IPS-15b (cell line): ENCODE measurements at regions not wholly inside any gene's neighbourhood (a gene's known extent, or its start where the extent isn't known, plus 50 kb on each side); places are given as distances from the start of the nearest gene placed in this dataset.
A peak's percentile ranks its signal among the peaks of the same experiment; 100 is the strongest.
"Not testable (repeated sequence)": the region's sequence is repeated elsewhere in the genome, so short reads cannot be mapped to it uniquely, and the experiment has no call there.

Experiments
- H3K27me3 ChIP-seq: one replicate; pipeline ENCODE4 v1.6.1; 2013; ENCODE audit warnings: low read length; ENCODE audit not compliant: control insufficient read depth, insufficient read depth
- H3K36me3 ChIP-seq: one replicate; pipeline ENCODE4 v1.6.1; 2013; ENCODE audit warnings: low read length; ENCODE audit not compliant: control insufficient read depth, insufficient read depth
- H3K4me1 ChIP-seq: one replicate; pipeline ENCODE4 v1.6.1; 2013; ENCODE audit warnings: mild to moderate bottlenecking, low read length; ENCODE audit not compliant: control insufficient read depth, insufficient read depth
- H3K4me3 ChIP-seq: one replicate; pipeline ENCODE4 v1.5.1; 2013; ENCODE audit warnings: low read depth, low read length
- H3K9ac ChIP-seq: one replicate; pipeline ENCODE4 v1.6.1; 2013; ENCODE audit warnings: low read depth, mild to moderate bottlenecking, low read length
- H3K9me3 ChIP-seq: one replicate; pipeline ENCODE4 v1.6.1; 2013; ENCODE audit warnings: mild to moderate bottlenecking, low read length; ENCODE audit not compliant: control insufficient read depth, insufficient read depth

GRCh38 chr2:34795586-34795985, 1196.5 kb upstream of the FAM98A start:
- H3K4me3 ChIP-seq, H3K9me3 ChIP-seq, H3K4me1 ChIP-seq, H3K27me3 ChIP-seq, H3K9ac ChIP-seq, H3K36me3 ChIP-seq: not testable (repeated sequence)

- H3K36me3 ChIP-seq = no peaks in the 10 kb centered on the region
- no peak overlapping the region for H3K4me3 ChIP-seq
- H3K4me1 ChIP-seq = no peaks in the 10 kb centered on the region
- H3K27me3 ChIP-seq = no peaks in the 10 kb centered on the region
- H3K9me3 ChIP-seq = no peaks in the 10 kb centered on the region
- no peak overlapping the region for H3K9ac ChIP-seq
Measured at GRCh38 chr2:34789169-34789568, 1190.1 kb upstream of the FAM98A start.

- Histone ChIP-seq H3K4me1 (no peaks in the 10 kb centered on the region), H3K4me3 (no peak overlapping the region), H3K36me3 (no peaks in the 10 kb centered on the region), H3K27me3 (no peaks in the 10 kb centered on the region), H3K9me3 (no peaks in the 10 kb centered on the region), H3K9ac (no peak overlapping the region)
Measured at GRCh38 chr2:34787341-34787740, 1188.2 kb upstream of the FAM98A start.

- Histone ChIP-seq H3K4me3 (no peak overlapping the region), H3K9ac (peak overlapping the region; percentile 8), H3K27me3 (no peaks in the 10 kb centered on the region), H3K9me3 (no peaks in the 10 kb centered on the region), H3K4me1 (no peaks in the 10 kb centered on the region), H3K36me3 (no peaks in the 10 kb centered on the region)
Measured at GRCh38 chr2:34785206-34785785, 1186.2 kb upstream of the FAM98A start.

- no peak overlapping the region for H3K9ac ChIP-seq
- H3K27me3 ChIP-seq = no peaks in the 10 kb centered on the region
- no peaks in the 10 kb centered on the region for H3K36me3 ChIP-seq
- no peak overlapping the region for H3K4me3 ChIP-seq
- no peaks in the 10 kb centered on the region for H3K9me3 ChIP-seq
- no peaks in the 10 kb centered on the region for H3K4me1 ChIP-seq
Measured at GRCh38 chr2:34784701-34785100, 1185.6 kb upstream of the FAM98A start.

- H3K9ac ChIP-seq, H3K4me3 ChIP-seq, H3K27me3 ChIP-seq, H3K4me1 ChIP-seq, H3K9me3 ChIP-seq, H3K36me3 ChIP-seq: not testable (repeated sequence)
Measured at GRCh38 chr2:34750742-34751141, 1151.6 kb upstream of the FAM98A start.

GRCh38 chr2:34747643-34748042, 1148.5 kb upstream of the FAM98A start:
- H3K9ac ChIP-seq = no peak overlapping the region
- no peaks in the 10 kb centered on the region for H3K27me3 ChIP-seq
- H3K4me3 ChIP-seq = no peak overlapping the region
- no peaks in the 10 kb centered on the region for H3K4me1 ChIP-seq
- H3K36me3 ChIP-seq = no peaks in the 10 kb centered on the region
- H3K9me3 ChIP-seq = no peaks in the 10 kb centered on the region

GRCh38 chr2:34738691-34739090, 1139.6 kb upstream of the FAM98A start:
- Histone ChIP-seq H3K4me1 (peaks cover 20% of the 10 kb centered on the region), H3K27me3 (no peaks in the 10 kb centered on the region), H3K4me3 (no peak overlapping the region), H3K36me3 (no peaks in the 10 kb centered on the region), H3K9ac (no peak overlapping the region), H3K9me3 (no peaks in the 10 kb centered on the region)

GRCh38 chr2:34737146-34737545, 1138.0 kb upstream of the FAM98A start:
- Histone ChIP-seq H3K4me3 (no peak overlapping the region), H3K4me1 (peaks cover 20% of the 10 kb centered on the region), H3K9me3 (no peaks in the 10 kb centered on the region), H3K27me3 (no peaks in the 10 kb centered on the region), H3K36me3 (no peaks in the 10 kb centered on the region), H3K9ac (no peak overlapping the region)

- no peak overlapping the region for H3K9ac ChIP-seq
- H3K27me3 ChIP-seq = no peaks in the 10 kb centered on the region
- peaks cover 20% of the 10 kb centered on the region for H3K4me1 ChIP-seq
- no peaks in the 10 kb centered on the region for H3K9me3 ChIP-seq
- H3K36me3 ChIP-seq = no peaks in the 10 kb centered on the region
- H3K4me3 ChIP-seq = no peak overlapping the region
Measured at GRCh38 chr2:34736482-34736881, 1137.4 kb upstream of the FAM98A start.

GRCh38 chr2:34734662-34735061, 1135.6 kb upstream of the FAM98A start:
- peaks cover 26% of the 10 kb centered on the region for H3K4me1 ChIP-seq
- H3K4me3 ChIP-seq = no peak overlapping the region
- no peaks in the 10 kb centered on the region for H3K9me3 ChIP-seq
- no peaks in the 10 kb centered on the region for H3K27me3 ChIP-seq
- no peak overlapping the region for H3K9ac ChIP-seq
- no peaks in the 10 kb centered on the region for H3K36me3 ChIP-seq

GRCh38 chr2:34734042-34734441, 1134.9 kb upstream of the FAM98A start:
- no peaks in the 10 kb centered on the region for H3K27me3 ChIP-seq
- no peak overlapping the region for H3K4me3 ChIP-seq
- no peak overlapping the region for H3K9ac ChIP-seq
- H3K9me3 ChIP-seq = no peaks in the 10 kb centered on the region
- H3K36me3 ChIP-seq = no peaks in the 10 kb centered on the region
- H3K4me1 ChIP-seq = peaks cover 26% of the 10 kb centered on the region
